GM23338 (cell line): ENCODE measurements at regions not wholly inside any gene's neighbourhood (a gene's known extent, or its start where the extent isn't known, plus 50 kb on each side); places are given as distances from the start of the nearest gene placed in this dataset.

Source experiments
- ATAC-seq: fragments of 200-7000 bp; cut with Tn5 transposase; 3 replicates; pipeline ENCODE4 v1.9.1; 2020
- DNase-seq: peaks from one replicate; pipeline ENCODE4 v3.0.0-alpha.2; 2015; ENCODE audit warnings: low spot score
- H2AFZ ChIP-seq: fragments of 200-600 bp; sonication (generic); 2 replicates; pipeline ENCODE4 v1.8.0; 2016; ENCODE audit warnings: antibody characterized with exemption, mild to moderate bottlenecking, moderate library complexity
- H3F3A ChIP-seq: fragments of 200-600 bp; sonication (generic); replicated peaks from 2 replicates; pipeline ENCODE4 v1.8.0; 2017; ENCODE audit warnings: antibody characterized with exemption, mixed run types, low read depth
- H3K27ac ChIP-seq: fragments of 200-600 bp; sonication (generic); 2 replicates; pipeline ENCODE4 v1.6.1; 2016; ENCODE audit warnings: low read depth
- H3K27me3 ChIP-seq: fragments of 200-600 bp; sonication (generic); 2 replicates; pipeline ENCODE4 v1.8.0; 2016; ENCODE audit warnings: mild to moderate bottlenecking, mixed run types, moderate library complexity; ENCODE audit not compliant: insufficient read depth
- H3K36me3 ChIP-seq: fragments of 200-600 bp; sonication (generic); 2 replicates; pipeline ENCODE4 v1.8.0; 2016; ENCODE audit warnings: mild to moderate bottlenecking; ENCODE audit not compliant: insufficient read depth
- H3K4me1 ChIP-seq: fragments of 200-600 bp; sonication (generic); 2 replicates; pipeline ENCODE4 v1.8.0; 2016; ENCODE audit warnings: mild to moderate bottlenecking, moderate library complexity; ENCODE audit not compliant: insufficient read depth
- H3K4me2 ChIP-seq: fragments of 200-600 bp; sonication (generic); 2 replicates; pipeline ENCODE4 v1.7.1; 2017; ENCODE audit warnings: mixed run types
- H3K4me3 ChIP-seq: fragments of 200-600 bp; sonication (generic); 2 replicates; pipeline ENCODE4 v1.6.1; 2016; ENCODE audit warnings: mixed run types
- H3K79me2 ChIP-seq: fragments of 200-600 bp; sonication (generic); replicated peaks from 2 replicates; pipeline ENCODE4 v1.8.0; 2017; ENCODE audit warnings: mild to moderate bottlenecking; ENCODE audit not compliant: insufficient read depth
- H3K9me2 ChIP-seq: fragments of 200-600 bp; sonication (generic); 2 replicates; pipeline ENCODE4 v1.8.0; 2017; ENCODE audit not compliant: insufficient read depth
- H4K20me1 ChIP-seq: fragments of 200-600 bp; sonication (generic); replicated peaks from 2 replicates; pipeline ENCODE4 v1.8.0; 2017; ENCODE audit warnings: mild to moderate bottlenecking; ENCODE audit not compliant: insufficient read depth
- H3K27ac Mint-ChIP-seq: 2 replicates; pipeline ENCODE4 v1.8.0; 2020; ENCODE audit warnings: inconsistent platforms, mild to moderate bottlenecking, moderate library complexity, mixed read lengths
- H3K27me3 Mint-ChIP-seq: 3 replicates; pipeline ENCODE4 v1.8.0; 2022; ENCODE audit warnings: low read depth, mild to moderate bottlenecking, moderate library complexity, mixed read lengths, inconsistent platforms; ENCODE audit not compliant: insufficient read depth, poor library complexity
- H3K36me3 Mint-ChIP-seq: 3 replicates; pipeline ENCODE4 v1.8.0; 2021; ENCODE audit warnings: low read depth, mild to moderate bottlenecking, inconsistent platforms, moderate library complexity, mixed read lengths
- H3K4me1 Mint-ChIP-seq: 3 replicates; pipeline ENCODE4 v1.8.0; 2020; ENCODE audit warnings: mild to moderate bottlenecking, inconsistent platforms, mixed read lengths
- H3K4me3 Mint-ChIP-seq: 3 replicates; pipeline ENCODE4 v1.8.0; 2021; ENCODE audit warnings: moderate library complexity, mild to moderate bottlenecking, inconsistent platforms, mixed read lengths
- H3K9me3 Mint-ChIP-seq: 3 replicates; pipeline ENCODE4 v1.8.0; 2020; ENCODE audit warnings: moderate library complexity, mild to moderate bottlenecking, inconsistent platforms, mixed read lengths
- CREB1 ChIP-seq: fragments of 250-450 bp; sonication (Bioruptor Pico); IDR thresholded peaks from 2 replicates; pipeline ENCODE4 v1.5.0; 2020; ENCODE audit warnings: low read depth, mild to moderate bottlenecking, moderate library complexity
- CTCF ChIP-seq, 2 experiments: fragments of 200-600 bp in 1 of 2; sonication (generic) in 1 of 2; conservative IDR thresholded peaks; 2 replicates each; pipeline versions ENCODE4 v1.5.1 to v1.6.1; 2016 to 2017; ENCODE audit warnings: antibody characterized with exemption in 2 of 2, low read depth in 2 of 2, mild to moderate bottlenecking in 2 of 2, moderate library complexity in 1 of 2
- ETS1 ChIP-seq: IDR thresholded peaks from 2 replicates; pipeline ENCODE4 v1.6.1; 2016; ENCODE audit warnings: antibody characterized with exemption
- EZH2 ChIP-seq: fragments of 200-600 bp; sonication (generic); IDR thresholded peaks from one replicate; pipeline ENCODE4 v1.8.0; 2017; ENCODE audit warnings: antibody characterized with exemption, mild to moderate bottlenecking, low read depth; ENCODE audit not compliant: unreplicated experiment
- EZH2phosphoT487 ChIP-seq: fragments of 200-600 bp; sonication (generic); IDR thresholded peaks from one replicate; pipeline ENCODE4 v1.8.1; 2018; ENCODE audit warnings: antibody characterized with exemption; ENCODE audit not compliant: unreplicated experiment
- JUNB ChIP-seq: IDR thresholded peaks from one replicate; pipeline ENCODE4 v1.6.1; 2016; ENCODE audit warnings: antibody characterized with exemption; ENCODE audit not compliant: unreplicated experiment
- NANOG ChIP-seq: IDR thresholded peaks from 2 replicates; pipeline ENCODE4 v1.6.1; 2016; ENCODE audit warnings: antibody characterized with exemption, borderline replicate concordance
- POLR2AphosphoS5 ChIP-seq: IDR thresholded peaks from 2 replicates; pipeline ENCODE4 v1.6.1; 2016; ENCODE audit warnings: antibody characterized with exemption, low read depth
- REST ChIP-seq: IDR thresholded peaks from one replicate; pipeline ENCODE4 v1.6.1; 2018; ENCODE audit warnings: antibody characterized with exemption; ENCODE audit not compliant: unreplicated experiment
- STAT1 ChIP-seq: IDR thresholded peaks from one replicate; pipeline ENCODE4 v1.6.1; 2016; ENCODE audit warnings: antibody characterized with exemption; ENCODE audit not compliant: unreplicated experiment
- ZNF114 ChIP-seq: fragments of 250-450 bp; sonication (Bioruptor Pico); IDR thresholded peaks from 2 replicates; pipeline ENCODE4 v1.5.0; 2020; ENCODE audit warnings: mild to moderate bottlenecking, moderate library complexity
- ZNF331 ChIP-seq: fragments of 250-450 bp; sonication (Bioruptor Pico); IDR thresholded peaks from 2 replicates; pipeline ENCODE4 v1.5.0; 2020; ENCODE audit warnings: low read depth, mild to moderate bottlenecking, moderate library complexity
- ZNF462 ChIP-seq: fragments of 250-450 bp; sonication (Bioruptor Pico); IDR thresholded peaks from 2 replicates; pipeline ENCODE4 v1.5.0; 2020; ENCODE audit warnings: mild to moderate bottlenecking, moderate library complexity

- Histone ChIP-seq H3F3A (no peaks in the 10 kb centered on the region), H3K36me3 (no peaks in the 10 kb centered on the region), H3K79me2 (no peaks in the 10 kb centered on the region), H3K4me3 (no peak overlapping the region), H2AFZ (no peak overlapping the region), H3K27me3 (no peaks in the 10 kb centered on the region), H4K20me1 (no peaks in the 10 kb centered on the region), H3K27ac (no peak overlapping the region), H3K4me2 (no peak overlapping the region), H3K4me1 (peaks cover 4% of the 10 kb centered on the region; the same call in 1 of the 2 replicates), H3K9me2 (no peaks in the 10 kb centered on the region)
- TF ChIP-seq JUNB (no peak), NANOG (no peak), EZH2 (no peak), REST (no peak), ZNF331 (CRISPR knock-in tag) (no peak), CREB1 (CRISPR knock-in tag) (no peak), STAT1 (no peak), ZNF114 (no peak), ZNF462 (CRISPR knock-in tag) (no peak), POLR2AphosphoS5 (no peak), EZH2phosphoT487 (no peak), CTCF (conservative IDR thresholded peaks at IDR 0.05; ENCODE audit: low read depth in 2 of 2) (no peak), ETS1 (no peak)
- DNase-seq, result no peak
- Mint-ChIP-seq H3K4me3 (no peak overlapping the region), H3K27me3 (no peaks in the 10 kb centered on the region), H3K9me3 (no peaks in the 10 kb centered on the region), H3K27ac (no peak overlapping the region), H3K4me1 (peaks cover 2% of the 10 kb centered on the region; the same call in 2 of the 3 replicates), H3K36me3 (no peaks in the 10 kb centered on the region)
- no peak for ATAC-seq
Measured at GRCh38 chr4:66330125-66330524, 659.8 kb upstream of the EPHA5 start.
